GM18520 (cell line): ENCODE measurements at regions not wholly inside any gene's neighbourhood (a gene's known extent, or its start where the extent isn't known, plus 50 kb on each side); places are given as distances from the start of the nearest gene placed in this dataset.

Source experiments
- ATAC-seq: cut with Tn5 transposase; IDR thresholded peaks from one replicate; pipeline ENCODE4 v1.9.1; 2021; ENCODE audit not compliant: unreplicated experiment

GRCh38 chr12:114741940-114742339, 58.0 kb upstream of the TBX3 start:
- no peak for ATAC-seq

GRCh38 chr12:114740448-114740847, 56.5 kb upstream of the TBX3 start:
- no peak for ATAC-seq

GRCh38 chr12:114738460-114739184, 54.6 kb upstream of the TBX3 start:
- ATAC-seq = no peak

GRCh38 chr12:114735680-114736374, 51.9 kb upstream of the TBX3 start:
- ATAC-seq = no peak

GRCh38 chr12:114735011-114735410, 51.0 kb upstream of the TBX3 start:
- ATAC-seq = no peak

- ATAC-seq = no peak
Measured at GRCh38 chr12:114733919-114734318, 49.9 kb upstream of the TBX3 start.
